ENCODE measurements at regions not wholly inside any gene's neighbourhood (a gene's known extent, or its start where the extent isn't known, plus 50 kb on each side); places are given as distances from the start of the nearest gene placed in this dataset.

DNA sequence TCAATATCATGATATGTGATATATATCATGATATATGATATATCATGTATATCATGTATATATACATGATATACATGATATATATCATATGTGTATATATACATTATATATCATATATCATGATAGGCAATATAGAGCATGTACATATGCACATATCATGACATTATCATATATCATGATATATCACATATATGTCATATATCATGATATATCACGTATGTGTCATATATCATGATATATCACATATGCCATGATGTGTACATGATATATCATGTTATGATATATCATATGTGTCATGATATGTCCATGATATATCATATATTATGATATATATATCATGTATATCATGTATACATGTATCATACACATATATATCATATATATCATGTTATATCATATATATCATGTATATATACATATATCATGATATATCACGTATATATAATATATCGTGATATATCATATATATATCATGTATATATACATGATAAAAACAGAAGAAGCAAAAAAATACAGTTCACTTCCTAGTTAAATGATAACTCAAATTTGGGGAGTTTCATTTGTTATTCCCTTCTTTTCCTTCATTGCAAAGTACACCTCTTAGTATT, 670.1 kb upstream of the EPHA5 start:
- no peak for TF ChIP-seq PHF5A (CRISPR knock-in tag; IDR thresholded peaks at IDR 0.05; ENCODE audit: low read depth, unreplicated experiment)
- TF ChIP-seq CBX2 (IDR thresholded peaks at IDR 0.05; ENCODE audit: low read depth, low read length) = peak; percentile 100
- no peak for TF ChIP-seq CBX2 (CRISPR knock-in tag; IDR thresholded peaks at IDR 0.05; ENCODE audit: low read depth)
- TF ChIP-seq ADNP (CRISPR knock-in tag; IDR thresholded peaks at IDR 0.05) = no peak
- TF ChIP-seq, protein P1, sequence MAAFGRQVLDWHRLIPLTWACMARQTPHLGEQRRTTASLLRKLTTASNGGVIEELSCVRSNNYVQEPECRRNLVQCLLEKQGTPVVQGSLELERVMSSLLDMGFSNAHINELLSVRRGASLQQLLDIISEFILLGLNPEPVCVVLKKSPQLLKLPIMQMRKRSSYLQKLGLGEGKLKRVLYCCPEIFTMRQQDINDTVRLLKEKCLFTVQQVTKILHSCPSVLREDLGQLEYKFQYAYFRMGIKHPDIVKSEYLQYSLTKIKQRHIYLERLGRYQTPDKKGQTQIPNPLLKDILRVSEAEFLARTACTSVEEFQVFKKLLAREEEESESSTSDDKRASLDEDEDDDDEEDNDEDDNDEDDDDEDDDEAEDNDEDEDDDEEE (CRISPR knock-in tag; IDR thresholded peaks at IDR 0.05) = no peak
- TF ChIP-seq GFI1 (CRISPR knock-in tag; IDR thresholded peaks at IDR 0.05; ENCODE audit: borderline replicate concordance) = no peak
- TF ChIP-seq NFE2 (CRISPR knock-in tag; IDR thresholded peaks at IDR 0.05) = no peak
- TF ChIP-seq, protein P2, sequence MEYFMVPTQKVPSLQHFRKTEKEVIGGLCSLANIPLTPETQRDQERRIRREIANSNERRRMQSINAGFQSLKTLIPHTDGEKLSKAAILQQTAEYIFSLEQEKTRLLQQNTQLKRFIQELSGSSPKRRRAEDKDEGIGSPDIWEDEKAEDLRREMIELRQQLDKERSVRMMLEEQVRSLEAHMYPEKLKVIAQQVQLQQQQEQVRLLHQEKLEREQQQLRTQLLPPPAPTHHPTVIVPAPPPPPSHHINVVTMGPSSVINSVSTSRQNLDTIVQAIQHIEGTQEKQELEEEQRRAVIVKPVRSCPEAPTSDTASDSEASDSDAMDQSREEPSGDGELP (IDR thresholded peaks at IDR 0.05; ENCODE audit: borderline replicate concordance, low read depth) = no peak
- no peak for TF ChIP-seq TRIM22 (IDR thresholded peaks at IDR 0.05)
- TF ChIP-seq, protein P3, sequence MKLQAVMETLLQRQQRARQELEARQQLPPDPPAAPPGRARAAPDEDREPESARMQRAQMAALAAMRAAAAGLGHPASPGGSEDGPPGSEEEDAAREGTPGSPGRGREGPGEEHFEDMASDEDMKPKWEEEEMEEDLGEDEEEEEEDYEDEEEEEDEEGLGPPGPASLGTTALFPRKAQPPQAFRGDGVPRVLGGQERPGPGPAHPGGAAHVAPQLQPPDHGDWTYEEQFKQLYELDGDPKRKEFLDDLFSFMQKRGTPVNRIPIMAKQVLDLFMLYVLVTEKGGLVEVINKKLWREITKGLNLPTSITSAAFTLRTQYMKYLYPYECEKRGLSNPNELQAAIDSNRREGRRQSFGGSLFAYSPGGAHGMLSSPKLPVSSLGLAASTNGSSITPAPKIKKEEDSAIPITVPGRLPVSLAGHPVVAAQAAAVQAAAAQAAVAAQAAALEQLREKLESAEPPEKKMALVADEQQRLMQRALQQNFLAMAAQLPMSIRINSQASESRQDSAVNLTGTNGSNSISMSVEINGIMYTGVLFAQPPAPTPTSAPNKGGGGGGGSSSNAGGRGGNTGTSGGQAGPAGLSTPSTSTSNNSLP (IDR thresholded peaks at IDR 0.05; ENCODE audit: low read depth, low read length) = peak; percentile 37; the same call in 1 of the 2 replicates
- TF ChIP-seq ZBTB8A (CRISPR knock-in tag; IDR thresholded peaks at IDR 0.05; ENCODE audit: borderline replicate concordance, low read depth) = no peak
- peak; percentile 60; the same call in 1 of the 2 replicates for TF ChIP-seq CHD4 (IDR thresholded peaks at IDR 0.05; ENCODE audit: borderline replicate concordance, low read length)
- peak; percentile 39; the same call in 1 of the 2 replicates for TF ChIP-seq CHD2 (IDR thresholded peaks at IDR 0.05; ENCODE audit: low read depth, low read length)
- POLR2A ChIA-PET = no interaction called here
- no peak overlapping the region for H3K4me2 ChIP-seq (ENCODE audit: low read depth, low read length)
- no peaks in the 10 kb centered on the region for H3K27me3 ChIP-seq (ENCODE audit: control insufficient read depth in 1 of 2, insufficient read depth in 2 of 2, low read length in 2 of 2)
- intact Hi-C loops (cut with micrococcal nuclease; ENCODE audit: unreplicated experiment) (no loop called here), in situ Hi-C loops (cut with HindIII; ENCODE audit: extremely low pct_ligation_motif_present, low pct_unique_long_range_greater_than_20kb) (no loop called here)
- H4K20me1 ChIP-seq (ENCODE audit: insufficient read depth, low read length) = no peaks in the 10 kb centered on the region
- no peak overlapping the region for H3K4me3 ChIP-seq (replicated peaks in 1 of 3; ENCODE audit: insufficient read depth in 1 of 3, low read depth in 2 of 3, low read length in 3 of 3)
- H3K9me3 ChIP-seq (ENCODE audit: low read length) = no peaks in the 10 kb centered on the region
- FAIRE-seq (no peak), ATAC-seq (no peak), DNase-seq (ENCODE audit: low spot score) (no peak)
- H3K4me1 ChIP-seq (ENCODE audit: insufficient read depth, low read length) = no peaks in the 10 kb centered on the region
- no peak overlapping the region for H2AFZ ChIP-seq (ENCODE audit: low read length)
- H3K9ac ChIP-seq (ENCODE audit: insufficient read depth, low read depth, low read length) = no peak overlapping the region
- WGBS (ENCODE audit: low lambda C conversion rate) = 6% methylated on average over 3 of the region's 3 CpGs
- BruUV-seq (replicated peaks) = no TSS peak
- no peak overlapping the region for H3K27ac ChIP-seq (ENCODE audit: extremely low read length, insufficient read depth, low read length)
- CTCF ChIA-PET (ENCODE audit: low intra/inter-chr PET ratio, low total read pairs) = no interaction called here
- no peaks in the 10 kb centered on the region for H3K36me3 ChIP-seq (replicated peaks in 1 of 2; ENCODE audit: control insufficient read depth in 1 of 2, insufficient read depth in 2 of 2, low read length in 2 of 2)
- no peaks in the 10 kb centered on the region for H3K79me2 ChIP-seq (ENCODE audit: insufficient read depth, low read length)

All from HepG2 (cell line).